ENCODE measurements at regions not wholly inside any gene's neighbourhood (a gene's known extent, or its start where the extent isn't known, plus 50 kb on each side); places are given as distances from the start of the nearest gene placed in this dataset.

GRCh38 chr13:78227709-78228108, 309.1 kb upstream of the EDNRB start:
- Histone ChIP-seq H3K9me3 (no peaks in the 10 kb centered on the region), H3K4me1 (no peaks in the 10 kb centered on the region), H3K36me3 (no peaks in the 10 kb centered on the region), H3K4me3 (no peak overlapping the region), H3K27ac (no peak overlapping the region), H3K27me3 (no peaks in the 10 kb centered on the region)
- 77 to 88% (median 81%) methylated on average over 3 of the region's 3 CpGs for WGBS, 5 donors
- intact Hi-C loops (cut with DNase I; ENCODE audit: low total_unique reads) = no loop called here
- DNase-seq = no peak
- TF ChIP-seq CTCF (IDR thresholded peaks at IDR 0.05) = no peak
- no peak for TF ChIP-seq POLR2A (IDR thresholded peaks at IDR 0.05)
- TF ChIP-seq POLR2AphosphoS5 (IDR thresholded peaks at IDR 0.05) = no peak
- TF ChIP-seq EP300 (IDR thresholded peaks at IDR 0.05) = no peak

DNA sequence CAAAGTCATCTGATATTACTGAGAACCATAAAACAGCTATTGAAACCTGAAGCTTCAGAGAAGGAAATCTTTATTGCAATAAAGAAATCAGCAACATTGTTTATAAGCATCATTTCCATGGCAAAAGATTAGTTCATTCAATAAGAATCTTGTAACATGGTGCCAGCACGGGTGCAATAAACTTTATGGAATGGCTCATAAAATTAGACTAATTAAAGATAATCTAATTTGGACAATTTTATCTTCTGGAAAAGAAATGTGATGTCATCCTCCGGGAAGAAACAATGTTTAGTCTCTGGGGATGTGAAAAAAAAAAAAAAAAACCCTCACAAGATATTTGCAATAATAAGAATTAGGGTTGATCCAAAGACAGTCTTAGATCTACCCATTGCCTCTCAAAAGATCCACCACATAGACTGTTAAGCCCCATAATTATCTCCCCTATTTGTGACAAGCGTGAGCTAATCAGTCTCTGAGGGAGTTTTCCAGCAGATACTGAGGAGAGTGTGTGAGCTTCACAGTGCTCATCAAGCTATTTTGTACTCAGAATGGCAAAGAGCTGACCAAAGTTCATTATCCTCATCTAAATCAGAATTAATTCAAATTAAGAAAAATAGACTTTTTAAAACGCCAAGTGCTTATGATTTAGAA, 297.0 kb upstream of the EDNRB start:
- Histone ChIP-seq H3K27ac (no peak overlapping the region), H3K36me3 (no peaks in the 10 kb centered on the region), H3K27me3 (no peaks in the 10 kb centered on the region), H3K4me3 (no peak overlapping the region), H3K4me1 (no peaks in the 10 kb centered on the region), H3K9me3 (no peaks in the 10 kb centered on the region)
- intact Hi-C loops (cut with DNase I; ENCODE audit: low total_unique reads) = no loop called here
- TF ChIP-seq POLR2AphosphoS5 (IDR thresholded peaks at IDR 0.05) (no peak), EP300 (IDR thresholded peaks at IDR 0.05) (no peak), POLR2A (IDR thresholded peaks at IDR 0.05) (no peak)
- no peak for DNase-seq
- 73 to 80% (median 75%) methylated on average over 4 of the region's 4 CpGs for WGBS, 5 donors

DNA sequence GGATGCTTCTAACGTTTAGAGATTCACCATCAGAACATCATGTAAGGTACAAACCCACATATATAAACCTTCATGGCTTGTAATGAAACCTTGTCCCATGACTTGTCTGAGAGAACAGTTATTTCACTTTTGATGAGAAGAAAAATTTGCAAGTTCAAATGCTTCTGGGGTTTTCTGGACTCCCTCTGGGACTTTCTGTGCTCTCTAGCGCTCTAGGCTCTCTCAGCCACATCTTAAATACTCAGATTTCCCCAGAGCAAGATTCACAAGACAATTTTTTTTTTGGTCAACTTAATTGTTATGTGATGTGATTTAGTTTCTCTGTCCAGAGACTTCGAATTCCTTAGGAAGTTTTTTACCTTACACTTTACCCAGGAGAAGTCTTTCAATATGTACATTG, 282.8 kb upstream of the EDNRB start:
- intact Hi-C loops (cut with DNase I; ENCODE audit: low total_unique reads) = no loop called here
- no peak for DNase-seq
- WGBS, 5 donors = 65 to 80% (median 72%) methylated on average over 3 of the region's 3 CpGs
- TF ChIP-seq EP300 (IDR thresholded peaks at IDR 0.05) (no peak), POLR2A (IDR thresholded peaks at IDR 0.05) (no peak), CTCF (IDR thresholded peaks at IDR 0.05) (no peak)
- Histone ChIP-seq H3K4me1 (no peaks in the 10 kb centered on the region), H3K9me3 (no peaks in the 10 kb centered on the region), H3K4me3 (no peak overlapping the region), H3K27ac (no peak overlapping the region), H3K27me3 (no peaks in the 10 kb centered on the region), H3K36me3 (no peaks in the 10 kb centered on the region)

GRCh38 chr13:78198821-78199220, 280.2 kb upstream of the EDNRB start:
- Histone ChIP-seq H3K4me1 (no peaks in the 10 kb centered on the region), H3K27me3 (no peaks in the 10 kb centered on the region), H3K9me3 (no peaks in the 10 kb centered on the region), H3K27ac (no peak overlapping the region), H3K4me3 (no peak overlapping the region), H3K36me3 (no peaks in the 10 kb centered on the region)
- WGBS, 5 donors = 67 to 73% (median 69%) methylated on average over 3 of the region's 3 CpGs
- TF ChIP-seq POLR2A (IDR thresholded peaks at IDR 0.05) = no peak
- no peak for TF ChIP-seq EP300 (IDR thresholded peaks at IDR 0.05)
- TF ChIP-seq CTCF (IDR thresholded peaks at IDR 0.05) = no peak
- TF ChIP-seq POLR2AphosphoS5 (IDR thresholded peaks at IDR 0.05) = no peak
- DNase-seq = no peak
- intact Hi-C loops (cut with DNase I; ENCODE audit: low total_unique reads) = no loop called here

DNA sequence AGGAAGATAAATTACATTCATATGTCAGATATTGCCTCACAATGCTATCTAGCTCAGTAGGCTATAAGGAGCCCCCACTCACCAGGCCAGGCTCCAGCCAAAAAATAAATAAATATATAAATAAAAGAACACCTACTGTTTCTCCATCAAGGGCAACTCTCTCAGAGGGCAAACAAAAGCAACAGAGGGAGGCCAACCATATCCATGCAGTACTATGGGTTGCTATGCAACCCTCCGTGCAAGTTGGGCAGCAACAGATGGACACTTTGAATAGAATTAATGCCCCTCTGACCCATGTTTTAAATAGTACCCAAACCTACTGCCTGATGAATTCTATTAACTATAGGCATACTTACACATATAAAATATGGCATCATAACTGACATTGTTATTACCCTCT, 279.8 kb upstream of the EDNRB start:
- H3K27ac ChIP-seq = no peak overlapping the region
- H3K36me3 ChIP-seq = no peaks in the 10 kb centered on the region
- intact Hi-C loops (cut with DNase I; ENCODE audit: low total_unique reads) = no loop called here
- peak in 1 of 2 donors; percentile 3 for DNase-seq
- H3K4me3 ChIP-seq = no peak overlapping the region
- 33 to 47% (median 40%) methylated on average over 1 of the region's 1 CpG for WGBS, 5 donors
- H3K9me3 ChIP-seq = no peaks in the 10 kb centered on the region
- no peaks in the 10 kb centered on the region for H3K27me3 ChIP-seq
- TF ChIP-seq POLR2AphosphoS5 (IDR thresholded peaks at IDR 0.05) (no peak), EP300 (IDR thresholded peaks at IDR 0.05) (no peak), CTCF (IDR thresholded peaks at IDR 0.05) (no peak), POLR2A (IDR thresholded peaks at IDR 0.05) (no peak)
- H3K4me1 ChIP-seq = no peaks in the 10 kb centered on the region
